ENCODE measurements at regions not wholly inside any gene's neighbourhood (a gene's known extent, or its start where the extent isn't known, plus 50 kb on each side); places are given as distances from the start of the nearest gene placed in this dataset.

DNA sequence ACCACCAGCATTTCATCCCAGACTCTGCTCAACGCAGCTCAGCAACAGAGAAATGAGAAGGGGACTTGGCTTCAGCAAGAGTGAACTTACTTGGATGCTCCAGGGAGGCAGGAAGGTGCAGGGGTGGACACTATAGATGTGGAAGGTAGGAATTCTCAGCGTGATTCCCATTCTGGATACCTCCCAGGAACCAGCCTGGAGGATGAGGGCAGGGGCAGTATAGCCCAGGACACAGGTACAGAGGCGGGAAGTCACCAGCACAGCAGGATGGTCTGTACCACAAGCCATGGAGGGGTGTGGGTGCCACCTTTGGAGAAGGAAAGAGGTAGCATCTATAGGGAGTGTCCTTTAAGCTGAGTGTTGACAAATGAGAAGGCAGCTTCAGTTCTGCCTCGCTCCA, 1275.2 kb downstream of the TBC1D22A start:
- 72% methylated on average over 2 of the region's 4 CpGs for WGBS (ENCODE audit: insufficient coverage)
- peaks cover 0 to 4% (median 0%) of the 10 kb centered on the region in 4 experiments for H3K27me3 ChIP-seq (replicated peaks in 1 of 4; ENCODE audit: control extremely low read depth in 1 of 4, control insufficient read depth in 3 of 4, insufficient read depth in 4 of 4, low read length in 3 of 4)
- Mint-ChIP-seq H3K4me1 (peaks cover 12% of the 10 kb centered on the region), H3K27me3 (peaks cover 25% of the 10 kb centered on the region), H3K4me3 (no peak overlapping the region), H3K9me3 (ENCODE audit: insufficient read depth) (no peaks in the 10 kb centered on the region), H3K27ac (no peak overlapping the region)
- DNase-seq = no peak
- no peaks in the 10 kb centered on the region for H3K79me2 ChIP-seq (ENCODE audit: control insufficient read depth, insufficient read depth, low read length)
- CTCF ChIA-PET = no interaction called here
- no peak overlapping the region for H3K4me2 ChIP-seq (replicated peaks; ENCODE audit: low read depth, low read length, poor library complexity, severe bottlenecking)
- no peak overlapping the region for H3K4me3 ChIP-seq (ENCODE audit: control extremely low read depth in 1 of 5, extremely low read depth in 1 of 5, insufficient read depth in 1 of 5, low read depth in 2 of 5, low read length in 4 of 5)
- H3K9me3 ChIP-seq (ENCODE audit: control extremely low read depth in 1 of 3, control insufficient read depth in 2 of 3, insufficient read depth in 1 of 3, low read length in 2 of 3) = peaks cover 0 to 8% (median 3%) of the 10 kb centered on the region in 3 donors
- POLR2A ChIA-PET = interaction anchor here (0.5 kb wide), 1 partner anchor 110 kb away, joined by 8 read pairs; no protein-coding TSS in a partner anchor
- no peak overlapping the region for H2AFZ ChIP-seq (ENCODE audit: insufficient read depth, low read depth, low read length, poor library complexity, severe bottlenecking)
- no peaks in the 10 kb centered on the region for H4K20me1 ChIP-seq (ENCODE audit: control insufficient read depth, insufficient read depth, low read length, poor library complexity, severe bottlenecking)
- peaks cover 7 to 14% of the 10 kb centered on the region in 2 donors for H3K4me1 ChIP-seq (ENCODE audit: control insufficient read depth in 2 of 2, insufficient read depth in 2 of 2, low read length in 2 of 2)
- no peak for ATAC-seq (ENCODE audit: low read depth)
- H3K36me3 ChIP-seq (replicated peaks in 1 of 2; ENCODE audit: control extremely low read depth in 1 of 2, control insufficient read depth in 1 of 2, extremely low read depth in 1 of 2, insufficient read depth in 2 of 2, low read length in 1 of 2) = no peaks in the 10 kb centered on the region
- H3K9ac ChIP-seq (ENCODE audit: low read length) = no peak overlapping the region
- intact Hi-C loops (cut with micrococcal nuclease) = loop anchor here (5.0 kb wide), 1 partner anchor 80 kb away; no protein-coding TSS in a partner anchor
- TF ChIP-seq EZH2 (IDR thresholded peaks at IDR 0.05; ENCODE audit: borderline replicate concordance, insufficient read depth, low read depth, low read length, poor library complexity, severe bottlenecking) = no peak
- TF ChIP-seq, protein P1, sequence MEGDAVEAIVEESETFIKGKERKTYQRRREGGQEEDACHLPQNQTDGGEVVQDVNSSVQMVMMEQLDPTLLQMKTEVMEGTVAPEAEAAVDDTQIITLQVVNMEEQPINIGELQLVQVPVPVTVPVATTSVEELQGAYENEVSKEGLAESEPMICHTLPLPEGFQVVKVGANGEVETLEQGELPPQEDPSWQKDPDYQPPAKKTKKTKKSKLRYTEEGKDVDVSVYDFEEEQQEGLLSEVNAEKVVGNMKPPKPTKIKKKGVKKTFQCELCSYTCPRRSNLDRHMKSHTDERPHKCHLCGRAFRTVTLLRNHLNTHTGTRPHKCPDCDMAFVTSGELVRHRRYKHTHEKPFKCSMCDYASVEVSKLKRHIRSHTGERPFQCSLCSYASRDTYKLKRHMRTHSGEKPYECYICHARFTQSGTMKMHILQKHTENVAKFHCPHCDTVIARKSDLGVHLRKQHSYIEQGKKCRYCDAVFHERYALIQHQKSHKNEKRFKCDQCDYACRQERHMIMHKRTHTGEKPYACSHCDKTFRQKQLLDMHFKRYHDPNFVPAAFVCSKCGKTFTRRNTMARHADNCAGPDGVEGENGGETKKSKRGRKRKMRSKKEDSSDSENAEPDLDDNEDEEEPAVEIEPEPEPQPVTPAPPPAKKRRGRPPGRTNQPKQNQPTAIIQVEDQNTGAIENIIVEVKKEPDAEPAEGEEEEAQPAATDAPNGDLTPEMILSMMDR (IDR thresholded peaks at IDR 0.05) = no peak
- no peak overlapping the region for H3K27ac ChIP-seq (ENCODE audit: low read length in 2 of 2)

DNA sequence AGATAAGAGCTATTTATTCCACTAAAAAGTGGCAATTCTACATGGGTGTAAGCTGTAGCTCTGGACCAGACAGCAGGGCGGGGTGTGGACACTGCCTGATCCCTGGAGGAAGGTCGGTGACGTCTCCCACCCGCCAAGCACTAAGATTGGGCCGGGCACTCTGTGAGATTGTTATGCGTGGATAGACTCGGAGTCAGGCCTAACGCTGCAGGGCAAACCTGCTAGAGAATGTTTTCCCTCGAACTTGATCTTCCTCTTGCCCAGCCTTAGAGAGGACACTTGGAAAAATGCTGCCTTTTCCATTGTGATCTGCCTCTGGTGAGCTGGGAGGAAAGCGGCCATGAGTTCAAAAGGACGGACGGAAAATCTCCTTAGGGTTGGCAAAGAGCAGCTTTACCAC, 1273.4 kb downstream of the TBC1D22A start:
- 93% methylated on average over 12 of the region's 12 CpGs for WGBS (ENCODE audit: insufficient coverage)
- Mint-ChIP-seq H3K4me1 (peaks cover 12% of the 10 kb centered on the region), H3K27ac (no peak overlapping the region), H3K9me3 (ENCODE audit: insufficient read depth) (no peaks in the 10 kb centered on the region), H3K27me3 (peaks cover 16% of the 10 kb centered on the region), H3K4me3 (no peak overlapping the region)
- intact Hi-C loops (cut with micrococcal nuclease) = loop anchor here (5.0 kb wide), 1 partner anchor 81 kb away; no protein-coding TSS in a partner anchor
- Histone ChIP-seq H3K79me2 (ENCODE audit: control insufficient read depth, insufficient read depth, low read length) (no peaks in the 10 kb centered on the region), H3K36me3 (replicated peaks in 1 of 2; ENCODE audit: control extremely low read depth in 1 of 2, control insufficient read depth in 1 of 2, extremely low read depth in 1 of 2, insufficient read depth in 2 of 2, low read length in 1 of 2) (no peaks in the 10 kb centered on the region), H2AFZ (ENCODE audit: insufficient read depth, low read depth, low read length, poor library complexity, severe bottlenecking) (no peak overlapping the region), H3K27ac (ENCODE audit: low read length in 2 of 2) (no peak overlapping the region), H4K20me1 (ENCODE audit: control insufficient read depth, insufficient read depth, low read length, poor library complexity, severe bottlenecking) (no peaks in the 10 kb centered on the region), H3K4me2 (replicated peaks; ENCODE audit: low read depth, low read length, poor library complexity, severe bottlenecking) (no peak overlapping the region), H3K27me3 (replicated peaks in 1 of 4; ENCODE audit: control extremely low read depth in 1 of 4, control insufficient read depth in 3 of 4, insufficient read depth in 4 of 4, low read length in 3 of 4) (peaks cover 0 to 4% (median 0%) of the 10 kb centered on the region in 4 experiments), H3K9me3 (ENCODE audit: control extremely low read depth in 1 of 3, control insufficient read depth in 2 of 3, insufficient read depth in 1 of 3, low read length in 2 of 3) (peaks cover 0 to 4% (median 3%) of the 10 kb centered on the region in 3 donors), H3K4me1 (ENCODE audit: control insufficient read depth in 2 of 2, insufficient read depth in 2 of 2, low read length in 2 of 2) (peaks cover 7 to 14% of the 10 kb centered on the region in 2 donors), H3K9ac (ENCODE audit: low read length) (no peak overlapping the region), H3K4me3 (ENCODE audit: control extremely low read depth in 1 of 5, extremely low read depth in 1 of 5, insufficient read depth in 1 of 5, low read depth in 2 of 5, low read length in 4 of 5) (no peak overlapping the region)
- TF ChIP-seq EZH2 (IDR thresholded peaks at IDR 0.05; ENCODE audit: borderline replicate concordance, insufficient read depth, low read depth, low read length, poor library complexity, severe bottlenecking) = no peak
- TF ChIP-seq, protein P1 (IDR thresholded peaks at IDR 0.05) = no peak
- ATAC-seq (ENCODE audit: low read depth) (no peak), DNase-seq (no peak)
- ChIA-PET POLR2A (no interaction called here), CTCF (no interaction called here)
